Breast epithelium (tissue), 3 donors: ENCODE measurements at regions not wholly inside any gene's neighbourhood (a gene's known extent, or its start where the extent isn't known, plus 50 kb on each side); places are given as distances from the start of the nearest gene placed in this dataset.

Experiments used
- CTCF ChIP-seq, 3 donors: fragments of 450-650 bp; IDR thresholded peaks; one replicate each; pipeline ENCODE4 v1.5.1; 2016 to 2017; ENCODE audit warnings: antibody characterized with exemption in 3 of 3, mild to moderate bottlenecking in 3 of 3, moderate library complexity in 3 of 3
- POLR2A ChIP-seq: fragments of 450-650 bp; IDR thresholded peaks from one replicate; pipeline ENCODE4 v1.6.1; 2016; ENCODE audit warnings: antibody characterized with exemption, mild to moderate bottlenecking, moderate library complexity

GRCh38 chr12:67937822-67938221 is 51.4 kb upstream of the IFNG-AS1 start:
- TF ChIP-seq CTCF (IDR thresholded peaks at IDR 0.05) = no peak
- TF ChIP-seq POLR2A = no peak
